GM23338 (cell line): ENCODE measurements at regions not wholly inside any gene's neighbourhood (a gene's known extent, or its start where the extent isn't known, plus 50 kb on each side); places are given as distances from the start of the nearest gene placed in this dataset.

Experiments
- ATAC-seq: fragments of 200-7000 bp; cut with Tn5 transposase; 3 replicates; pipeline ENCODE4 v1.9.1; 2020
- DNase-seq: peaks from one replicate; pipeline ENCODE4 v3.0.0-alpha.2; 2015; ENCODE audit warnings: low spot score
- H2AFZ ChIP-seq: fragments of 200-600 bp; sonication (generic); 2 replicates; pipeline ENCODE4 v1.8.0; 2016; ENCODE audit warnings: antibody characterized with exemption, mild to moderate bottlenecking, moderate library complexity
- H3F3A ChIP-seq: fragments of 200-600 bp; sonication (generic); replicated peaks from 2 replicates; pipeline ENCODE4 v1.8.0; 2017; ENCODE audit warnings: antibody characterized with exemption, mixed run types, low read depth
- H3K27ac ChIP-seq: fragments of 200-600 bp; sonication (generic); 2 replicates; pipeline ENCODE4 v1.6.1; 2016; ENCODE audit warnings: low read depth
- H3K27me3 ChIP-seq: fragments of 200-600 bp; sonication (generic); 2 replicates; pipeline ENCODE4 v1.8.0; 2016; ENCODE audit warnings: mild to moderate bottlenecking, mixed run types, moderate library complexity; ENCODE audit not compliant: insufficient read depth
- H3K36me3 ChIP-seq: fragments of 200-600 bp; sonication (generic); 2 replicates; pipeline ENCODE4 v1.8.0; 2016; ENCODE audit warnings: mild to moderate bottlenecking; ENCODE audit not compliant: insufficient read depth
- H3K4me1 ChIP-seq: fragments of 200-600 bp; sonication (generic); 2 replicates; pipeline ENCODE4 v1.8.0; 2016; ENCODE audit warnings: mild to moderate bottlenecking, moderate library complexity; ENCODE audit not compliant: insufficient read depth
- H3K4me2 ChIP-seq: fragments of 200-600 bp; sonication (generic); 2 replicates; pipeline ENCODE4 v1.7.1; 2017; ENCODE audit warnings: mixed run types
- H3K4me3 ChIP-seq: fragments of 200-600 bp; sonication (generic); 2 replicates; pipeline ENCODE4 v1.6.1; 2016; ENCODE audit warnings: mixed run types
- H3K79me2 ChIP-seq: fragments of 200-600 bp; sonication (generic); replicated peaks from 2 replicates; pipeline ENCODE4 v1.8.0; 2017; ENCODE audit warnings: mild to moderate bottlenecking; ENCODE audit not compliant: insufficient read depth
- H3K9me2 ChIP-seq: fragments of 200-600 bp; sonication (generic); 2 replicates; pipeline ENCODE4 v1.8.0; 2017; ENCODE audit not compliant: insufficient read depth
- H4K20me1 ChIP-seq: fragments of 200-600 bp; sonication (generic); replicated peaks from 2 replicates; pipeline ENCODE4 v1.8.0; 2017; ENCODE audit warnings: mild to moderate bottlenecking; ENCODE audit not compliant: insufficient read depth
- H3K27ac Mint-ChIP-seq: 2 replicates; pipeline ENCODE4 v1.8.0; 2020; ENCODE audit warnings: inconsistent platforms, mild to moderate bottlenecking, moderate library complexity, mixed read lengths
- H3K27me3 Mint-ChIP-seq: 3 replicates; pipeline ENCODE4 v1.8.0; 2022; ENCODE audit warnings: low read depth, mild to moderate bottlenecking, moderate library complexity, mixed read lengths, inconsistent platforms; ENCODE audit not compliant: insufficient read depth, poor library complexity
- H3K36me3 Mint-ChIP-seq: 3 replicates; pipeline ENCODE4 v1.8.0; 2021; ENCODE audit warnings: low read depth, mild to moderate bottlenecking, inconsistent platforms, moderate library complexity, mixed read lengths
- H3K4me1 Mint-ChIP-seq: 3 replicates; pipeline ENCODE4 v1.8.0; 2020; ENCODE audit warnings: mild to moderate bottlenecking, inconsistent platforms, mixed read lengths
- H3K4me3 Mint-ChIP-seq: 3 replicates; pipeline ENCODE4 v1.8.0; 2021; ENCODE audit warnings: moderate library complexity, mild to moderate bottlenecking, inconsistent platforms, mixed read lengths
- H3K9me3 Mint-ChIP-seq: 3 replicates; pipeline ENCODE4 v1.8.0; 2020; ENCODE audit warnings: moderate library complexity, mild to moderate bottlenecking, inconsistent platforms, mixed read lengths
- CREB1 ChIP-seq: fragments of 250-450 bp; sonication (Bioruptor Pico); IDR thresholded peaks from 2 replicates; pipeline ENCODE4 v1.5.0; 2020; ENCODE audit warnings: low read depth, mild to moderate bottlenecking, moderate library complexity
- EZH2 ChIP-seq: fragments of 200-600 bp; sonication (generic); IDR thresholded peaks from one replicate; pipeline ENCODE4 v1.8.0; 2017; ENCODE audit warnings: antibody characterized with exemption, mild to moderate bottlenecking, low read depth; ENCODE audit not compliant: unreplicated experiment
- NANOG ChIP-seq: IDR thresholded peaks from 2 replicates; pipeline ENCODE4 v1.6.1; 2016; ENCODE audit warnings: antibody characterized with exemption, borderline replicate concordance
- STAT1 ChIP-seq: IDR thresholded peaks from one replicate; pipeline ENCODE4 v1.6.1; 2016; ENCODE audit warnings: antibody characterized with exemption; ENCODE audit not compliant: unreplicated experiment
- TF ChIP-seq, protein P1 (sequence below): IDR thresholded peaks from one replicate; pipeline ENCODE4 v1.6.1; 2018; ENCODE audit warnings: antibody characterized with exemption; ENCODE audit not compliant: unreplicated experiment
- TF ChIP-seq, protein P2 (sequence below): fragments of 250-450 bp; sonication (Bioruptor Pico); IDR thresholded peaks from 2 replicates; pipeline ENCODE4 v1.5.0; 2020; ENCODE audit warnings: mild to moderate bottlenecking, moderate library complexity

DNA sequence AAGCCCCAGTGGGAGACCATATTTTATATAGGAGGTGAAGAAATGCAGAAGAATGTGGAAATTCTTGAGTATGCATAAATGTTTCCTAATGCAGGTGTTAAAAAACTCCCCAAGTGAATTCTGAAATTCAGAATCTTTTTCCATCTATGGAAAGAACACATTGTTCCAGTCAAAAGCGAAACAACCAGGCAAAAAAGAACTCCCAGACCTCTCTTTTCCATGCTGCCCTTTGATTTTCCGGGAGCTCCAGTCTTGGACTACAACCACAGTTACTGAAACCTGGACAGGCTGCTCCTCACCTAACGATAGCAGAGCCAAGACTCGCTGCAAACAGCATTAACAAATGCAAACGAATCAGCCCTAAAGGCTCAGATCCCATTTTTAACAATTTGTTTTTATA, 108.7 kb upstream of the CNKSR3 start (continued):
- TF ChIP-seq, protein P1, sequence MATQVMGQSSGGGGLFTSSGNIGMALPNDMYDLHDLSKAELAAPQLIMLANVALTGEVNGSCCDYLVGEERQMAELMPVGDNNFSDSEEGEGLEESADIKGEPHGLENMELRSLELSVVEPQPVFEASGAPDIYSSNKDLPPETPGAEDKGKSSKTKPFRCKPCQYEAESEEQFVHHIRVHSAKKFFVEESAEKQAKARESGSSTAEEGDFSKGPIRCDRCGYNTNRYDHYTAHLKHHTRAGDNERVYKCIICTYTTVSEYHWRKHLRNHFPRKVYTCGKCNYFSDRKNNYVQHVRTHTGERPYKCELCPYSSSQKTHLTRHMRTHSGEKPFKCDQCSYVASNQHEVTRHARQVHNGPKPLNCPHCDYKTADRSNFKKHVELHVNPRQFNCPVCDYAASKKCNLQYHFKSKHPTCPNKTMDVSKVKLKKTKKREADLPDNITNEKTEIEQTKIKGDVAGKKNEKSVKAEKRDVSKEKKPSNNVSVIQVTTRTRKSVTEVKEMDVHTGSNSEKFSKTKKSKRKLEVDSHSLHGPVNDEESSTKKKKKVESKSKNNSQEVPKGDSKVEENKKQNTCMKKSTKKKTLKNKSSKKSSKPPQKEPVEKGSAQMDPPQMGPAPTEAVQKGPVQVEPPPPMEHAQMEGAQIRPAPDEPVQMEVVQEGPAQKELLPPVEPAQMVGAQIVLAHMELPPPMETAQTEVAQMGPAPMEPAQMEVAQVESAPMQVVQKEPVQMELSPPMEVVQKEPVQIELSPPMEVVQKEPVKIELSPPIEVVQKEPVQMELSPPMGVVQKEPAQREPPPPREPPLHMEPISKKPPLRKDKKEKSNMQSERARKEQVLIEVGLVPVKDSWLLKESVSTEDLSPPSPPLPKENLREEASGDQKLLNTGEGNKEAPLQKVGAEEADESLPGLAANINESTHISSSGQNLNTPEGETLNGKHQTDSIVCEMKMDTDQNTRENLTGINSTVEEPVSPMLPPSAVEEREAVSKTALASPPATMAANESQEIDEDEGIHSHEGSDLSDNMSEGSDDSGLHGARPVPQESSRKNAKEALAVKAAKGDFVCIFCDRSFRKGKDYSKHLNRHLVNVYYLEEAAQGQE = no peak
- TF ChIP-seq CREB1 (CRISPR knock-in tag) = no peak

DNA sequence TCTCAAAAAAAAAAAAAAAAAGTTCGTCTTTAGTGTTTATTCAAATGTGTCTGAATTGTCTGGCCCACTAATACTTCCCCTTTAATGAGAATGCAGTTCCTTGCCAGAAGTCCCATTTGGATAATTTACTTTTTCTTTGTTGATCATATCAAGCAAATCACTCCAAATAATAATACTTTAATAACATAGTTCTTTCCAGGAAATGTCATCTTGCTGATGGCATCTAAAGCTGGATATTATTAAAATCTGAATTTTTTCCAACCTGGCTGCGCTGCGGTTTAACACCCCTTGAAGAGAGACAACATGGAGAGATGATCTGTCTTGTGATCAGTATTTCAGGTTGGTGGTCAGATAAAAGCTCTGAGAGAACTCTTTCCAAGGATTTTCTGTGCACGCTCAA, 111.2 kb upstream of the CNKSR3 start:
- no peaks in the 10 kb centered on the region for H3K36me3 Mint-ChIP-seq
- no peak overlapping the region for H3K4me3 Mint-ChIP-seq
- H3K4me1 ChIP-seq = peaks cover 6% of the 10 kb centered on the region; the same call in 1 of the 2 replicates
- H3K9me2 ChIP-seq = no peaks in the 10 kb centered on the region
- H3K27me3 Mint-ChIP-seq = peaks cover 3% of the 10 kb centered on the region
- no peak overlapping the region for H3K27ac ChIP-seq
- no peak overlapping the region for H3K4me2 ChIP-seq
- no peak overlapping the region for H2AFZ ChIP-seq
- H3K79me2 ChIP-seq = no peaks in the 10 kb centered on the region
- no peaks in the 10 kb centered on the region for H3K9me3 Mint-ChIP-seq
- H3K4me1 Mint-ChIP-seq = peaks cover 5% of the 10 kb centered on the region; the same call in 2 of the 3 replicates
- H3F3A ChIP-seq = no peaks in the 10 kb centered on the region
- no peak overlapping the region for H3K27ac Mint-ChIP-seq
- H3K27me3 ChIP-seq = no peaks in the 10 kb centered on the region
- DNase-seq (no peak), ATAC-seq (no peak)
- TF ChIP-seq NANOG (no peak), CREB1 (CRISPR knock-in tag) (no peak), STAT1 (no peak), EZH2 (no peak)
- TF ChIP-seq, protein P2, sequence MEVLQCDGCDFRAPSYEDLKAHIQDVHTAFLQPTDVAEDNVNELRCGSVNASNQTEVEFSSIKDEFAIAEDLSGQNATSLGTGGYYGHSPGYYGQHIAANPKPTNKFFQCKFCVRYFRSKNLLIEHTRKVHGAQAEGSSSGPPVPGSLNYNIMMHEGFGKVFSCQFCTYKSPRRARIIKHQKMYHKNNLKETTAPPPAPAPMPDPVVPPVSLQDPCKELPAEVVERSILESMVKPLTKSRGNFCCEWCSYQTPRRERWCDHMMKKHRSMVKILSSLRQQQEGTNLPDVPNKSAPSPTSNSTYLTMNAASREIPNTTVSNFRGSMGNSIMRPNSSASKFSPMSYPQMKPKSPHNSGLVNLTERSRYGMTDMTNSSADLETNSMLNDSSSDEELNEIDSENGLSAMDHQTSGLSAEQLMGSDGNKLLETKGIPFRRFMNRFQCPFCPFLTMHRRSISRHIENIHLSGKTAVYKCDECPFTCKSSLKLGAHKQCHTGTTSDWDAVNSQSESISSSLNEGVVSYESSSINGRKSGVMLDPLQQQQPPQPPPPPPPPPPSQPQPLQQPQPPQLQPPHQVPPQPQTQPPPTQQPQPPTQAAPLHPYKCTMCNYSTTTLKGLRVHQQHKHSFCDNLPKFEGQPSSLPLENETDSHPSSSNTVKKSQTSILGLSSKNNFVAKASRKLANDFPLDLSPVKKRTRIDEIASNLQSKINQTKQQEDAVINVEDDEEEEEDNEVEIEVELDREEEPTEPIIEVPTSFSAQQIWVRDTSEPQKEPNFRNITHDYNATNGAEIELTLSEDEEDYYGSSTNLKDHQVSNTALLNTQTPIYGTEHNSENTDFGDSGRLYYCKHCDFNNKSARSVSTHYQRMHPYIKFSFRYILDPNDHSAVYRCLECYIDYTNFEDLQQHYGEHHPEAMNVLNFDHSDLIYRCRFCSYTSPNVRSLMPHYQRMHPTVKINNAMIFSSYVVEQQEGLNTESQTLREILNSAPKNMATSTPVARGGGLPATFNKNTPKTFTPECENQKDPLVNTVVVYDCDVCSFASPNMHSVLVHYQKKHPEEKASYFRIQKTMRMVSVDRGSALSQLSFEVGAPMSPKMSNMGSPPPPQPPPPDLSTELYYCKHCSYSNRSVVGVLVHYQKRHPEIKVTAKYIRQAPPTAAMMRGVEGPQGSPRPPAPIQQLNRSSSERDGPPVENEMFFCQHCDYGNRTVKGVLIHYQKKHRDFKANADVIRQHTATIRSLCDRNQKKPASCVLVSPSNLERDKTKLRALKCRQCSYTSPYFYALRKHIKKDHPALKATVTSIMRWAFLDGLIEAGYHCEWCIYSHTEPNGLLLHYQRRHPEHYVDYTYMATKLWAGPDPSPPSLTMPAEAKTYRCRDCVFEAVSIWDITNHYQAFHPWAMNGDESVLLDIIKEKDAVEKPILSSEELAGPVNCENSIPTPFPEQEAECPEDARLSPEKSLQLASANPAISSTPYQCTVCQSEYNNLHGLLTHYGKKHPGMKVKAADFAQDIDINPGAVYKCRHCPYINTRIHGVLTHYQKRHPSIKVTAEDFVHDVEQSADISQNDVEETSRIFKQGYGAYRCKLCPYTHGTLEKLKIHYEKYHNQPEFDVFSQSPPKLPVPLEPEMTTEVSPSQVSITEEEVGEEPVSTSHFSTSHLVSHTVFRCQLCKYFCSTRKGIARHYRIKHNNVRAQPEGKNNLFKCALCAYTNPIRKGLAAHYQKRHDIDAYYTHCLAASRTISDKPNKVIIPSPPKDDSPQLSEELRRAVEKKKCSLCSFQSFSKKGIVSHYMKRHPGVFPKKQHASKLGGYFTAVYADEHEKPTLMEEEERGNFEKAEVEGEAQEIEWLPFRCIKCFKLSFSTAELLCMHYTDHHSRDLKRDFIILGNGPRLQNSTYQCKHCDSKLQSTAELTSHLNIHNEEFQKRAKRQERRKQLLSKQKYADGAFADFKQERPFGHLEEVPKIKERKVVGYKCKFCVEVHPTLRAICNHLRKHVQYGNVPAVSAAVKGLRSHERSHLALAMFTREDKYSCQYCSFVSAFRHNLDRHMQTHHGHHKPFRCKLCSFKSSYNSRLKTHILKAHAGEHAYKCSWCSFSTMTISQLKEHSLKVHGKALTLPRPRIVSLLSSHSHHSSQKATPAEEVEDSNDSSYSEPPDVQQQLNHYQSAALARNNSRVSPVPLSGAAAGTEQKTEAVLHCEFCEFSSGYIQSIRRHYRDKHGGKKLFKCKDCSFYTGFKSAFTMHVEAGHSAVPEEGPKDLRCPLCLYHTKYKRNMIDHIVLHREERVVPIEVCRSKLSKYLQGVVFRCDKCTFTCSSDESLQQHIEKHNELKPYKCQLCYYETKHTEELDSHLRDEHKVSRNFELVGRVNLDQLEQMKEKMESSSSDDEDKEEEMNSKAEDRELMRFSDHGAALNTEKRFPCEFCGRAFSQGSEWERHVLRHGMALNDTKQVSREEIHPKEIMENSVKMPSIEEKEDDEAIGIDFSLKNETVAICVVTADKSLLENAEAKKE (CRISPR knock-in tag) = no peak
- H3K4me3 ChIP-seq = no peak overlapping the region
- H4K20me1 ChIP-seq = no peaks in the 10 kb centered on the region
- H3K36me3 ChIP-seq = no peaks in the 10 kb centered on the region
